GM23248 (cell line): ENCODE measurements at regions not wholly inside any gene's neighbourhood (a gene's known extent, or its start where the extent isn't known, plus 50 kb on each side); places are given as distances from the start of the nearest gene placed in this dataset.

Experiments
- EZH2 ChIP-seq: fragments of 200-600 bp; sonication (generic); IDR thresholded peaks from 2 replicates; pipeline ENCODE4 v1.6.1; 2018; ENCODE audit warnings: antibody characterized with exemption, mild to moderate bottlenecking; ENCODE audit not compliant: insufficient read depth, poor library complexity, severe bottlenecking
- EZH2phosphoT487 ChIP-seq: fragments of 200-600 bp; sonication (generic); IDR thresholded peaks from 2 replicates; pipeline ENCODE4 v1.6.1; 2018; ENCODE audit warnings: antibody characterized with exemption, moderate library complexity, mild to moderate bottlenecking, low read depth; ENCODE audit not compliant: insufficient read depth

- TF ChIP-seq EZH2phosphoT487 (no peak), EZH2 (no peak)
Observed at GRCh38 chr17:71409137-71409536, 711.7 kb upstream of the SOX9 start.
